HG03432 (cell line): ENCODE measurements at regions not wholly inside any gene's neighbourhood (a gene's known extent, or its start where the extent isn't known, plus 50 kb on each side); places are given as distances from the start of the nearest gene placed in this dataset.
A peak's percentile ranks its signal among the peaks of the same experiment; 100 is the strongest.
"Not testable (repeated sequence)": the region's sequence is repeated elsewhere in the genome, so short reads cannot be mapped to it uniquely, and the experiment has no call there.

ENCODE experiments used
- ATAC-seq: cut with Tn5 transposase; IDR thresholded peaks from one replicate; pipeline ENCODE4 v1.9.1; 2021; ENCODE audit warnings: mild to moderate bottlenecking, moderate library complexity; ENCODE audit not compliant: unreplicated experiment

- no peak for ATAC-seq
Observed at GRCh38 chr4:138804711-138805110, 210.9 kb upstream of the NOCT start.

- no peak for ATAC-seq
Observed at GRCh38 chr4:138803051-138803450, 212.5 kb upstream of the NOCT start.

DNA sequence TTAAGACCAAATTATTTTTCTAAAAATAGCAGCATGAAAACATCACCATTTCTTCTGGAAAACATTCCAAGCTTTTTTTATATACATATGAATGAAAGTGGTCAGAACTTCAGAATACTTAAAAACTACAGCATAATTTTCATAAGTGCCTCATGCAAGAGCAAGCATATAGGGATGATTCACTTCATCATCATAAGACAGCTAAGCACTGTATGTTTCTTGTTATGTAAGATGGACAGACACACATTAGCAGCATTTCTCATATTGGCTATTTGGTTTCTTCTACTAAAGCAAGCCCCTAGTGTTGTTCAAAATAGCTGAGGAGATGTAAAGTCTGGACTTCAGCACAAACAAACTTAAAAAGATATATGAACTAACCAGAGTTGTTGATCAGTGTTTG lies 213.1 kb upstream of the NOCT start:
- ATAC-seq, result no peak

DNA sequence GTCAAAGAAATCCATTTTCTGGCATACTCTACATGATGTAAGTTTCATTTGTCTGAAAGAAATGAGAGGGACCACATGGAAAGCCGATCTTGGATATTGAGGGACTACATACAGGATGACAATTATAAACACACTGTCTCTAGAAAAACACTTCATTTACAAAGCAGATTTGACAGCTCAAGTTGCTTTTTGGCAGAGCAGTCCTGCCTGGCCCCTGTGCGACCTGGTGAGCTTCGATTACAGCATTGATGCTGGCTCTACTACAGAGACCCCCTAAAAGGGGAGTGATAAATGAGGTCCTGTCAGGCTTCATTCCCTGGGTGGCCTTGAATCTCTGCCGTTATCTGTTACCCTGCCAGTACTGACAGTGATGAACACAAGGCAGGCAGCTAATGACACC lies 215.2 kb upstream of the NOCT start:
- no peak for ATAC-seq

GRCh38 chr4:138798404-138798803 lies 217.2 kb upstream of the NOCT start:
- ATAC-seq, result no peak

- ATAC-seq, result no peak
Observed at GRCh38 chr4:138797646-138798045, 217.9 kb upstream of the NOCT start.

DNA sequence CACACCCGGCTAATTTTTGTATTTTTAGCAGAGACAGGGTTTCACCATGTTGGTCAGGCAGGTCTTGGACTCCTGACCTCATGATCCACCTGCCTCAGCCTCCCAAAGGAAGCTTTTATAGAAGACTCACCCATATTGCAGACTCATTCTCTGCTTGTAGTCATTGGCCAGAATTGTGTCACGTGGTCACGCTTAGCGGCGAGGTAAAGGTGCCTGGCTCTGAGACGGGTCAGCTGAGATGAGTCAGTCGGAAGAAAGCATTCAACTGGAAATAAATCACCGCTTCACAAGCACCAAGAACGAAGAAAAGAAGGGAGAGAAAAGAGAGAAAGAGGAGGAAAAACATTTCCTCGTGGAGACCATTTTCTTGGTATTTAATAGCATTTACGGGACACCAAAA lies 218.8 kb upstream of the NOCT start:
- ATAC-seq, result no peak

DNA sequence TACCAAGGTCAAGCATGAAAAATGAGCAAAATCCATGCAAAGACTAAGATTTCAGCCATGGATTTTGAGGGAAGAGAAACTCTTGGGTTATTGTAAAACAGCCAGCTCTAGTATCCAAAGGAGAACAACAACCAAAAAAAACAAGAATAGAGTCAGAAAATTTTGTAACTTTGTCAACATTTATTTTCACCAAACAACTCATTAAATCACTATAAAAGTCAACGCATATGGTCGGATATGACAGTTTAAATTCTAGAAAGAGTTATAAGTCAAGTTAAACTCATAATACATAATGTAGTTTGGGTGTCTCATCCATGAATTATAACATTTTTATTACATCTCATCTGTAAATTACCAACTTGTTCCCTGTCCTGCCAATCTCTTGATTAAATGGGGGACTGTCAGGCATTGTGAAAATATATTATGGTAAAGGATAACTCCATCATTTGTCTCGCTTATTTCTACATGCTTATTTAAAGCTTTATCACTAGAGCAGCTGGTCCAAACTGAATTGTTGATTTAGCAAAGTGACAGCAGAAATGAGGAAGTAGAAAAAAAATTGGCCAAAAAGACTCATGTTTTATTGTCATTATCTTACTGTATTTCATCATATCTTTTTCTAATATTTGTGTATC lies 224.8 kb upstream of the NOCT start:
- ATAC-seq, result no peak

- no peak for ATAC-seq
Observed at GRCh38 chr4:138789796-138790195, 225.8 kb upstream of the NOCT start.

DNA sequence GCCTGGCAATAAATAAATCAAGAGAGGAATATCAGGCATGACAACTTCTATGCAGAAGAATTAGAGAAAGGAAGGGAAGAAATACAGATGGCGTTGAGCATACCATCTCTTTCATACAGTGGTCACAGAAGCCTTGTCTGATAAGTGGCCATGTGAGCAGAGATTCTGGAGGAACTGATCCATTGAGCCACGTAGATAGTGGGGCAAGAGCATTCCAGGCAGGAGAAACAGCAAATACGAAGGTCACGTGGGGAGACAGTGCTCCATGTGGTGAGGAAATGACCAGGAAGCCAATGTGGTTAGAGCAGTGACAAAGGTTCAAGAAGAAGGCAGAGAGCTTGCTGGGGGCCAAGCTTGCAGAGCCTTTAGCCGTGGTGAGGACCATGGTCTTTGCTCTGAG lies 226.7 kb upstream of the NOCT start:
- ATAC-seq, result no peak

- ATAC-seq, result no peak
Observed at GRCh38 chr4:138788267-138788790, 227.3 kb upstream of the NOCT start.

- not testable (repeated sequence) for ATAC-seq
Observed at GRCh38 chr4:138779761-138780160, 235.8 kb upstream of the NOCT start.

GRCh38 chr4:138775890-138776289 lies 239.7 kb upstream of the NOCT start:
- peak; percentile 91 for ATAC-seq

DNA sequence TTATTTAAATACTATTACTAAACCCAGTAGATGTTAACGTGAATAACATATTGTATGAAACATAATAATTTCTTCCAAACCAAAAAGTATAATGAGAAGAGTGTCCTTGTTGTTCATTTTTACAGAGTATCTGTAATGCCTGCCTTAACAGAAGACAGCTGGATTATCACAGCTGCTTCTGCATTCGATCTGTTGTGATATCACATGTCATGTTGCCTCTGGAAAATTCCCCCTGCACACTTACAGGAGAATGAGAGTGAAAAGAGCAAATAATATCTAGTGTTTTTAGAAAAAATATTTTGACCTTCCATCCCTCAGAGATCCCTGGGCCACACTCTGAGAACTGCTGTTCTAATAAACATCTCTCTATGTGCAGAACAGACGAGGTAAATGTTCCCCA lies 240.1 kb upstream of the NOCT start:
- peak; percentile 23 for ATAC-seq

- no peak for ATAC-seq
Observed at GRCh38 chr4:138774940-138775339, 240.6 kb upstream of the NOCT start.

- not testable (repeated sequence) for ATAC-seq
Observed at GRCh38 chr4:138774125-138774524, 241.5 kb upstream of the NOCT start.

DNA sequence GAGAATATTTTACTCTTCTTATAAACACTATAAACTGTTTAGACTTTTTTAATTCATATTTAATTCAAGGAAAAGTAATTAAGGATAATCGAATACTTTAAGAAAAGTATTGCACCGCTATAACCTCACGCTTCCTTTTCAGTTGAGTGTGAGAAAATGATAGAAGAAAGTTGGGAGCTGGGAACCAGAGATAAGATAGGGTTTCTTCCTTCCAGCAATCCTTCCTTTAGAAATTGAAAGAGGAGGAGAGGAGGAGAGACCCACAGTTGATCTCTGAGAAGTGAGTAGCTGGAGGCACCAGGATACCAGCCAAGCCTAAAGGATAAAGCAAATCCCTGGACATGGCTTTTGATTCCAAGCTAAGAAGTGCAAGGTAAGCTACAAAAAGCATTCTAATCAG lies 242.3 kb upstream of the NOCT start:
- no peak for ATAC-seq

GRCh38 chr4:138772366-138772765 lies 243.2 kb upstream of the NOCT start:
- ATAC-seq, result no peak

DNA sequence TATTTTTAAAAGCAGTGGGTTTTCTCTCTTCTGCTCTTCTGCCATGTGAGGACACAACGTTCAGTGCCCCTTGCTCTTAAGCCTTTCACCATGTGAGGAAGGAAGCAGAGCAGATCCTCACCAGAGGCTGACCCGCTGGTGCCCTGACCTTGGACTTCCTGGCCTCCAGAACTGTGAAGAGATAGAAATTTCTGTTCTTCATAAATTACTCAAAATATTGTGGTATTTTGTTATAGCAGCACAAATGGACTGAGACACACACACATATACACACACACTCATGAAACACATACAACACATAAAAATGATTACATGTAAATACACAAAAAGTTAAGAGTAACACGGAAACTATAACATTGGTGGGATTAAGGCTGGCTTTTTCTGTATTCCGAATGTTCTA lies 244.8 kb upstream of the NOCT start:
- ATAC-seq, result no peak

DNA sequence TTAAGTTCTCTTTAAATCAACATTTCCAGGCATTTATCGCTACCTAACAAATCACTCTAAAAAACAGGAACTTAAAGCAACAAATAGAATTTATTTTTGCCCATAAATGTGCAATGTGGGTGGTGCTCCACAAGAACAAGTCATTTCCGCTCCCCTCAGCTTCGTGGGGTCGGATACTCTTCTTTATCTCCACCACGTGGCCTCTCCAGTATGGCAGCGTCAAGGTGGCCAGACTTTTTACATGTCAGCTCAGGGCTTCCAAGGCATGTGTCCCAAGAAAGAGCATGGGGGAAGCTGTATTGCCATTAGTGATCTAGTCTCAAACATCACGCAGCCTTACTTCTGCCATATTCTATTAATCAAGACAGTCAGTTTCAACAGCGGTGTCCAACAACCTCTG lies 249.2 kb upstream of the NOCT start:
- no peak for ATAC-seq

DNA sequence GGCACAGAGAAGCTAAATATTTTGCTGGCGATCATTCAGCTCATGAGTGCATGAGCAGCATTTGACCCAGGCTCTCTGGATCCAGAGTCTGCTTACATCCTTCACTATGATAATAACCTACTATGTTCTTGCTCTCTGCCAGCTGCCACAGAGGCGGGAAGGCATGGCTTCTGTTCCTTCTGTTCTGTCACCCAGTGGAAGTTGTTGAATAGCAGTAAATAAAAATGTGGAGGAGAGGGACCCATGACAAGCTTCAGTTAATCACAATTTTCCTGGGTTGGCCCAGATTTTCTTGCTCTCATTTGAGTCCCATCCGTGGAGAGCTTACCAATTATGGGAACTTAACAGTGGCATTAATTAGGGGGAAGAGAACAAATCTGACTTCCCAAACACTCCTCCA lies 250.1 kb upstream of the NOCT start:
- ATAC-seq, result no peak

- ATAC-seq, result no peak
Observed at GRCh38 chr4:138761638-138762220, 253.9 kb upstream of the NOCT start.

GRCh38 chr4:138759554-138759902 lies 256.1 kb upstream of the NOCT start:
- no peak for ATAC-seq
